ENCODE measurements at regions not wholly inside any gene's neighbourhood (a gene's known extent, or its start where the extent isn't known, plus 50 kb on each side); places are given as distances from the start of the nearest gene placed in this dataset.

GRCh38 chr9:18032636-18033035 lies 441.3 kb upstream of the ADAMTSL1 start:
- TF ChIP-seq POLR2AphosphoS5 (IDR thresholded peaks at IDR 0.05; ENCODE audit: insufficient read depth, low read depth, low read length) (no peak), FOS (IDR thresholded peaks at IDR 0.05; ENCODE audit: borderline replicate concordance, insufficient read depth, low read length) (no peak), CTCF (IDR thresholded peaks at IDR 0.05; ENCODE audit: extremely low read depth in 1 of 2, insufficient read depth in 1 of 2, low read depth in 1 of 2, low read length in 2 of 2) (no peak), MAX (IDR thresholded peaks at IDR 0.05; ENCODE audit: insufficient read depth, insufficient read length) (no peak), JUN (IDR thresholded peaks at IDR 0.05; ENCODE audit: borderline replicate concordance, insufficient read depth, insufficient read length, low read depth) (no peak), EZH2 (IDR thresholded peaks at IDR 0.05; ENCODE audit: borderline replicate concordance, low read depth, low read length, severe bottlenecking) (no peak), MYC (IDR thresholded peaks at IDR 0.05; ENCODE audit: low read depth, low read length) (no peak), POLR2A (IDR thresholded peaks at IDR 0.05; ENCODE audit: low read depth, low read length) (no peak), GATA2 (IDR thresholded peaks at IDR 0.05; ENCODE audit: insufficient read depth, insufficient read length, low read depth, low read length) (no peak)
- CTCF ChIA-PET = no interaction called here
- no peak overlapping the region for H3K4me3 ChIP-seq (replicated peaks in 1 of 3; ENCODE audit: insufficient read depth in 1 of 3, low read depth in 1 of 3, low read length in 3 of 3)
- intact Hi-C loops (cut with micrococcal nuclease) (no loop called here), dilution Hi-C loops (cut with MboI; ENCODE audit: extremely low pct_ligation_motif_present, low sequenced_read_pairs) (no loop called here)
- peaks cover 0 to 2% of the 10 kb centered on the region in 2 experiments for H3K27me3 ChIP-seq (ENCODE audit: control insufficient read depth in 2 of 2, insufficient read depth in 2 of 2, low read length in 2 of 2)
- H3K27ac ChIP-seq (ENCODE audit: insufficient read depth, low read depth, low read length) = no peak overlapping the region
- H3K9me3 ChIP-seq (replicated peaks; ENCODE audit: control insufficient read depth, insufficient read depth, low read length) = no peaks in the 10 kb centered on the region
- FAIRE-seq (no peak), DNase-seq (ENCODE audit: low read depth, low spot score) (no peak)
- no peaks in the 10 kb centered on the region for H3K4me1 ChIP-seq (ENCODE audit: control insufficient read depth, extremely low read depth, insufficient read depth, low read length)
- no TSS peak for BruUV-seq (replicated peaks)
- POLR2A ChIA-PET = no interaction called here
- no peaks in the 10 kb centered on the region for H3K9me1 ChIP-seq (replicated peaks; ENCODE audit: control insufficient read depth, extremely low read depth, insufficient read depth, low read length)
- H3K36me3 ChIP-seq (ENCODE audit: control insufficient read depth in 2 of 2, extremely low read depth in 1 of 2, insufficient read depth in 2 of 2, low read length in 2 of 2) = no peaks in the 10 kb centered on the region
- H3K9ac ChIP-seq (replicated peaks; ENCODE audit: extremely low read depth, insufficient read depth, low read length) = no peak overlapping the region
- H3K79me2 ChIP-seq (ENCODE audit: control insufficient read depth, insufficient read depth, low read length) = no peaks in the 10 kb centered on the region
- H4K20me1 ChIP-seq (replicated peaks; ENCODE audit: control insufficient read depth, extremely low read depth, insufficient read depth, low read length) = no peaks in the 10 kb centered on the region
- H3K4me2 ChIP-seq (ENCODE audit: insufficient read depth, low read length) = no peak overlapping the region
- H2AFZ ChIP-seq (ENCODE audit: low read depth, low read length) = no peak overlapping the region
